ENCODE measurements at regions not wholly inside any gene's neighbourhood (a gene's known extent, or its start where the extent isn't known, plus 50 kb on each side); places are given as distances from the start of the nearest gene placed in this dataset.

DNA sequence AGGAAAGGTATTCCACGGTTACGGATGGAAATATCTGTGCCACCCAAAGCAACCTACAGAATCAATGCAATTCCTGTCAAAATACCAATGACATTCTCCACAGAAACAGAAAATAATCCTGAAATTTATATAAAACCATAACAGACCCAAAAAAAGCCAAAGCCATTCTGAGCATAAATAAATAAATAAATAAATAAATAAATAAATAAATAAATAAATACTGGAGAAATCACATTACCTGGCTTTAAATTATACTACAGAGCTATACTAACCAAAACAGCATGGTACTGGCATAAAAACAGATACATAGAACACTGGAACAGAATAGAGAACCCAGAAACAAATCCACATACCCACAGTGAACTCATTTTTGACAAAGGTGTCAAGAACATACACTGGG is 191.9 kb upstream of the DUSP10 start:
- Histone ChIP-seq H3K4me1 (ENCODE audit: control insufficient read depth, insufficient read depth, low read length) (no peaks in the 10 kb centered on the region), H3K36me3 (ENCODE audit: control insufficient read depth in 2 of 2, insufficient read depth in 2 of 2, low read length in 2 of 2) (no peaks in the 10 kb centered on the region), H3K27me3 (ENCODE audit: control insufficient read depth in 1 of 2, insufficient read depth in 2 of 2, low read length in 2 of 2) (no peaks in the 10 kb centered on the region), H3K4me3 (ENCODE audit: low read length in 2 of 2) (no peak overlapping the region), H3K27ac (ENCODE audit: low read length) (no peak overlapping the region), H3K9ac (ENCODE audit: low read length in 2 of 2) (no peak overlapping the region), H3K9me3 (ENCODE audit: control insufficient read depth in 2 of 2, low read length in 2 of 2) (peaks cover 0 to 3% of the 10 kb centered on the region in 2 donors)

GRCh38 chr1:221926441-221926840 is 184.6 kb upstream of the DUSP10 start:
- Histone ChIP-seq H3K9ac (ENCODE audit: low read length in 2 of 2) (no peak overlapping the region), H3K36me3 (ENCODE audit: control insufficient read depth in 2 of 2, insufficient read depth in 2 of 2, low read length in 2 of 2) (no peaks in the 10 kb centered on the region), H3K27ac (ENCODE audit: low read length) (no peak overlapping the region), H3K4me1 (ENCODE audit: control insufficient read depth, insufficient read depth, low read length) (no peaks in the 10 kb centered on the region), H3K27me3 (ENCODE audit: control insufficient read depth in 1 of 2, insufficient read depth in 2 of 2, low read length in 2 of 2) (no peaks in the 10 kb centered on the region), H3K4me3 (ENCODE audit: low read length in 2 of 2) (no peak overlapping the region), H3K9me3 (ENCODE audit: control insufficient read depth in 2 of 2, low read length in 2 of 2) (peaks cover 0 to 3% of the 10 kb centered on the region in 2 donors)

DNA sequence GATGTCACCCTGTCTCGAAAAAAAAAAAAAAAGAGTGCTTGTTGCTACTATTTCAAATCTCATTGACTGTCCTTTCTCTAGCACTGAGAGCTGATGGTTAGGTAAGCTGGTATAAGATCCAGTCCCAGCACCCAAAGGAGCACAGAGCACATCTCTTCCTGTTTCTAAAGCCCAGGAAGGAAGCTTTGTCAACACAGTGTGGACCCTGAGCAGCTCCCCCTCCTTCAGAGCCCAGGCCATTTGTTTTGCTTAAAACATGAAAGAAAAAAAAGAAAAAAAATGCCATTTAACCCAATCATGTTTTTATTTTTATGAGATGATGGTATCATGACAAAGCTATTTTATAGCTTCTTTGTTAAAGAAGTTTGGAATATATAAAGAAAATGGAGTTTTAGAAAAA is 184.1 kb upstream of the DUSP10 start:
- Histone ChIP-seq H3K27me3 (ENCODE audit: control insufficient read depth in 1 of 2, insufficient read depth in 2 of 2, low read length in 2 of 2) (no peaks in the 10 kb centered on the region), H3K9me3 (ENCODE audit: control insufficient read depth in 2 of 2, low read length in 2 of 2) (peaks cover 0 to 3% of the 10 kb centered on the region in 2 donors), H3K9ac (ENCODE audit: low read length in 2 of 2) (no peak overlapping the region), H3K4me1 (ENCODE audit: control insufficient read depth, insufficient read depth, low read length) (no peaks in the 10 kb centered on the region), H3K36me3 (ENCODE audit: control insufficient read depth in 2 of 2, insufficient read depth in 2 of 2, low read length in 2 of 2) (no peaks in the 10 kb centered on the region), H3K27ac (ENCODE audit: low read length) (no peak overlapping the region), H3K4me3 (ENCODE audit: low read length in 2 of 2) (no peak overlapping the region)

DNA sequence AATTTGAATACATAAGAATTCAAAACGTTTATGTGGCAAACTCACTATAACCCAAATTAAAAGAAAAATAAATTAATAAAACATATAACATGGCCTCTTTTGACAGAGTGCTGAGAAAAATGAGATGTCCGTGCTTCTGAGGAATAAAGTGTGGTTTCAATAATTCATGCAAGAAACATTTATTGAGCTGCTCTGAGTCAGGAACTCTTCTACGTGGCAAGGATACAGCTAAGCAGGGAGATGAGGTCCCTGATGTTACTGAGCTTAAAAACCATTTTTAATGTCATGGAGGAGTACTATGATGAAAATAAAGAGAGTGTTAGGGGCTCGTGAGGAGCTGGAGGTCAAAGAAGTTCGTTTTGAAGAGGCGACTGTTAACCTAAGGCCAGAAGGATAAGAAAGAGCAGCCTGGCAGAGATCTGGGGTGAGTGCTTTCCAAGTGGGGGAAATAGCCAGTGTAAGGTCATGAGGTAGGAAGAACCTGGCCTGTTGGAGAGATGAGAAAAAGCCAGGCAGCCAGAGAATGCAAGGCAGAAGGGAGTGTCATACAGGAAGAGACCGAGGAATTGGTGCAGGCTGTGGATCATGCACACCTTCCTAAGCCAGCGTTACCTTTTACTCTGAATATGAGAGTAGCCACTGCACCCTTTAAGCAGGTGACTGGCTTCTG is 182.2 kb upstream of the DUSP10 start:
- Histone ChIP-seq H3K4me3 (ENCODE audit: low read length in 2 of 2) (no peak overlapping the region), H3K9me3 (ENCODE audit: control insufficient read depth in 2 of 2, low read length in 2 of 2) (no peaks in the 10 kb centered on the region), H3K36me3 (ENCODE audit: control insufficient read depth in 2 of 2, insufficient read depth in 2 of 2, low read length in 2 of 2) (no peaks in the 10 kb centered on the region), H3K4me1 (ENCODE audit: control insufficient read depth, insufficient read depth, low read length) (no peaks in the 10 kb centered on the region), H3K27me3 (ENCODE audit: control insufficient read depth in 1 of 2, insufficient read depth in 2 of 2, low read length in 2 of 2) (no peaks in the 10 kb centered on the region), H3K9ac (ENCODE audit: low read length in 2 of 2) (no peak overlapping the region), H3K27ac (ENCODE audit: low read length) (no peak overlapping the region)

- Histone ChIP-seq H3K27me3 (ENCODE audit: control insufficient read depth in 1 of 2, insufficient read depth in 2 of 2, low read length in 2 of 2) (no peaks in the 10 kb centered on the region), H3K4me1 (ENCODE audit: control insufficient read depth, insufficient read depth, low read length) (no peaks in the 10 kb centered on the region), H3K9me3 (ENCODE audit: control insufficient read depth in 2 of 2, low read length in 2 of 2) (no peaks in the 10 kb centered on the region), H3K4me3 (ENCODE audit: low read length in 2 of 2) (no peak overlapping the region), H3K36me3 (ENCODE audit: control insufficient read depth in 2 of 2, insufficient read depth in 2 of 2, low read length in 2 of 2) (no peaks in the 10 kb centered on the region), H3K9ac (ENCODE audit: low read length in 2 of 2) (no peak overlapping the region), H3K27ac (ENCODE audit: low read length) (no peak overlapping the region)
Measured at GRCh38 chr1:221921936-221922335, 180.0 kb upstream of the DUSP10 start.

GRCh38 chr1:221919743-221920142 is 177.9 kb upstream of the DUSP10 start:
- Histone ChIP-seq H3K36me3 (ENCODE audit: control insufficient read depth in 2 of 2, insufficient read depth in 2 of 2, low read length in 2 of 2) (no peaks in the 10 kb centered on the region), H3K9me3 (ENCODE audit: control insufficient read depth in 2 of 2, low read length in 2 of 2) (no peaks in the 10 kb centered on the region), H3K4me1 (ENCODE audit: control insufficient read depth, insufficient read depth, low read length) (no peaks in the 10 kb centered on the region), H3K27me3 (ENCODE audit: control insufficient read depth in 1 of 2, insufficient read depth in 2 of 2, low read length in 2 of 2) (no peaks in the 10 kb centered on the region), H3K27ac (ENCODE audit: low read length) (no peak overlapping the region), H3K9ac (ENCODE audit: low read length in 2 of 2) (no peak overlapping the region), H3K4me3 (ENCODE audit: low read length in 2 of 2) (no peak overlapping the region)

DNA sequence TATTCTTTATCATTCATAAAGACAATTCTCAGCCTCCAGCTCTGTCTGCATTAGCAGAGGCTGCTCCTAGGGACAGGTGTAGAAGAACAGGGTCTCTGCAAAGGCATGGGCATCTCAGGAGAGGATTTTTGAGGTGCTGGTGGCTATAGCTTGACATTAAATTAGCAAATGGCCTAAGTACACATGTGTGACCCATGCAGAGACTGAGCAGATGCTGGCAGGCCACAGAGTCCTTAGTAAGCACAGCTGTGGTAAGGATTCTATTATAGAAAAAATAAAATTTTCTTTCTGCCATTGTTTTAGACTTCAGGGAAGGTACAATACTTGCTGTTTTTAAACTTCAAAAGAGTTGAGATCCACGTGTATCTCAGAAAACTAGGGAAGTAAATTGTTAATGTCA is 177.5 kb upstream of the DUSP10 start:
- Histone ChIP-seq H3K9ac (ENCODE audit: low read length in 2 of 2) (no peak overlapping the region), H3K36me3 (ENCODE audit: control insufficient read depth in 2 of 2, insufficient read depth in 2 of 2, low read length in 2 of 2) (no peaks in the 10 kb centered on the region), H3K27me3 (ENCODE audit: control insufficient read depth in 1 of 2, insufficient read depth in 2 of 2, low read length in 2 of 2) (no peaks in the 10 kb centered on the region), H3K4me1 (ENCODE audit: control insufficient read depth, insufficient read depth, low read length) (no peaks in the 10 kb centered on the region), H3K27ac (ENCODE audit: low read length) (no peak overlapping the region), H3K4me3 (ENCODE audit: low read length in 2 of 2) (no peak overlapping the region), H3K9me3 (ENCODE audit: control insufficient read depth in 2 of 2, low read length in 2 of 2) (no peaks in the 10 kb centered on the region)

DNA sequence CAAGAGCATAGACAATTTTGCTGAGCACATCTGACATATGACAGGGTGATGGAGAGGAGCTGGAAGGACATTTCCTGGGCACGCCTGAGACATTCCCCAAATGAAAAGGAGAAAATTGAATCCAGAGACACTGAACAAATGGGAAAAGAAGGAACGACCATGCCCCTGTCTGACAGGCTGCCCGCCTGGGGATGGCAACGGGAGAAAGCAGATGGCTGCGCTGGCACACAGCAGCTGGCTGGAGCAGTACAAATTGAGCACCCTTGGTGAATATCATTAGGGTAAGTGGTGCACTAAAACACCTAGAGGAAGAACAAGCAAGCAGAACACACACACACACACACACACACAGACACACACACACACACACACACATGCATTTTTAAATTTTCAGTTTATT is 174.3 kb upstream of the DUSP10 start:
- Histone ChIP-seq H3K36me3 (ENCODE audit: control insufficient read depth in 2 of 2, insufficient read depth in 2 of 2, low read length in 2 of 2) (no peaks in the 10 kb centered on the region), H3K4me3 (ENCODE audit: low read length in 2 of 2) (no peak overlapping the region), H3K27me3 (ENCODE audit: control insufficient read depth in 1 of 2, insufficient read depth in 2 of 2, low read length in 2 of 2) (no peaks in the 10 kb centered on the region), H3K9me3 (ENCODE audit: control insufficient read depth in 2 of 2, low read length in 2 of 2) (no peaks in the 10 kb centered on the region), H3K27ac (ENCODE audit: low read length) (no peak overlapping the region), H3K4me1 (ENCODE audit: control insufficient read depth, insufficient read depth, low read length) (no peaks in the 10 kb centered on the region), H3K9ac (ENCODE audit: low read length in 2 of 2) (no peak overlapping the region)

GRCh38 chr1:221915764-221916163 is 173.9 kb upstream of the DUSP10 start:
- no peaks in the 10 kb centered on the region for H3K36me3 ChIP-seq (ENCODE audit: control insufficient read depth in 2 of 2, insufficient read depth in 2 of 2, low read length in 2 of 2)
- H3K9me3 ChIP-seq (ENCODE audit: control insufficient read depth in 2 of 2, low read length in 2 of 2) = no peaks in the 10 kb centered on the region
- no peak overlapping the region for H3K27ac ChIP-seq (ENCODE audit: low read length)
- no peaks in the 10 kb centered on the region for H3K4me1 ChIP-seq (ENCODE audit: control insufficient read depth, insufficient read depth, low read length)
- no peak overlapping the region for H3K4me3 ChIP-seq (ENCODE audit: low read length in 2 of 2)
- no peak overlapping the region for H3K9ac ChIP-seq (ENCODE audit: low read length in 2 of 2)
- no peaks in the 10 kb centered on the region for H3K27me3 ChIP-seq (ENCODE audit: control insufficient read depth in 1 of 2, insufficient read depth in 2 of 2, low read length in 2 of 2)

- no peak overlapping the region for H3K9ac ChIP-seq (ENCODE audit: low read length in 2 of 2)
- no peak overlapping the region for H3K4me3 ChIP-seq (ENCODE audit: low read length in 2 of 2)
- no peaks in the 10 kb centered on the region for H3K4me1 ChIP-seq (ENCODE audit: control insufficient read depth, insufficient read depth, low read length)
- no peaks in the 10 kb centered on the region for H3K9me3 ChIP-seq (ENCODE audit: control insufficient read depth in 2 of 2, low read length in 2 of 2)
- no peaks in the 10 kb centered on the region for H3K36me3 ChIP-seq (ENCODE audit: control insufficient read depth in 2 of 2, insufficient read depth in 2 of 2, low read length in 2 of 2)
- H3K27ac ChIP-seq (ENCODE audit: low read length) = no peak overlapping the region
- no peaks in the 10 kb centered on the region for H3K27me3 ChIP-seq (ENCODE audit: control insufficient read depth in 1 of 2, insufficient read depth in 2 of 2, low read length in 2 of 2)
Measured at GRCh38 chr1:221913351-221913892, 171.5 kb upstream of the DUSP10 start.

DNA sequence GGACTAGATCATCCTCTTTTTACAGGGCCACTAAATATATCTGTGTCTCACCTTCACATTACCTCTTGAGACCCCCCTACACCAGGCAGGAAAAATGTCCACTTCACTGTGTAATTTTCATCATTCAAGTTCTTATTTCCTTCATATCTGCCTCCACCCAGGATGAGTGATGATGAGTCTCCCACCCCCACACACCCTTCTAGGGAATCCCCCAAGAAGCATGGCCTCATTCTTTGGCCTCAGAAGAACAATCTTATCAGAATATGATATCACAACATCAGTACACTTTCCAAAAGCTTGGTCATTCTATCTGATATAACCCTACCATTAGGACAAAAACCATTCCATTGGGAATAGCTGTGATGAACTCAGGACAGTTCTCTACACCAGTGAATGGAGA is 170.3 kb upstream of the DUSP10 start:
- H3K4me1 ChIP-seq (ENCODE audit: control insufficient read depth, insufficient read depth, low read length) = no peaks in the 10 kb centered on the region
- no peaks in the 10 kb centered on the region for H3K36me3 ChIP-seq (ENCODE audit: control insufficient read depth in 2 of 2, insufficient read depth in 2 of 2, low read length in 2 of 2)

More for the DNA sequence above, 170.3 kb upstream of the DUSP10 start:
- no peak overlapping the region for H3K4me3 ChIP-seq (ENCODE audit: low read length in 2 of 2)
- H3K9me3 ChIP-seq (ENCODE audit: control insufficient read depth in 2 of 2, low read length in 2 of 2) = no peaks in the 10 kb centered on the region
- no peak overlapping the region for H3K9ac ChIP-seq (ENCODE audit: low read length in 2 of 2)
- no peaks in the 10 kb centered on the region for H3K27me3 ChIP-seq (ENCODE audit: control insufficient read depth in 1 of 2, insufficient read depth in 2 of 2, low read length in 2 of 2)
- H3K27ac ChIP-seq (ENCODE audit: low read length) = no peak overlapping the region

Measured in stomach smooth muscle (tissue), 2 donors.